GM21447 (cell line): ENCODE measurements at regions not wholly inside any gene's neighbourhood (a gene's known extent, or its start where the extent isn't known, plus 50 kb on each side); places are given as distances from the start of the nearest gene placed in this dataset.

Source experiments
- ATAC-seq: cut with Tn5 transposase; IDR thresholded peaks from one replicate; pipeline ENCODE4 v1.9.1; 2021; ENCODE audit not compliant: unreplicated experiment

DNA sequence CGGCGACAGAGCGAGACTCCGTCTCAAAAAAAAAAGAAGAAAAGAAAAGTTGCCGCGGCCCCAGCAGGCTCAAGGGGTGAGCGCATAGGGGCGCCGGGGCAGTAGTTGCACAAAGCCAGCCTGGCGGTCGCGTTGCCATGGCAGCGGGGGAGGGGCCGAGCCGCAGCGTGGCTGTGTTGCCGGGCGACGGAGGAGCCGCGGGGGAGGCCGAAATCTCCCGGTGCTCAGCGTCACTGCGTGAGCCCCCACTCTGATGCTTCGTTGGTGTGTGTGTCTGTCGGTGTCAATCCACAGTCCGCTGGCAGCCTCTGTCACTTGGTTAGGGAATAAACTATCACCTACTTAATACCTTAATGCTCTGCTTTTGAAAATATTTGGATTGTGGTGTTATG lies 82.9 kb upstream of the C1QTNF9B start:
- ATAC-seq, result peak; percentile 89

DNA sequence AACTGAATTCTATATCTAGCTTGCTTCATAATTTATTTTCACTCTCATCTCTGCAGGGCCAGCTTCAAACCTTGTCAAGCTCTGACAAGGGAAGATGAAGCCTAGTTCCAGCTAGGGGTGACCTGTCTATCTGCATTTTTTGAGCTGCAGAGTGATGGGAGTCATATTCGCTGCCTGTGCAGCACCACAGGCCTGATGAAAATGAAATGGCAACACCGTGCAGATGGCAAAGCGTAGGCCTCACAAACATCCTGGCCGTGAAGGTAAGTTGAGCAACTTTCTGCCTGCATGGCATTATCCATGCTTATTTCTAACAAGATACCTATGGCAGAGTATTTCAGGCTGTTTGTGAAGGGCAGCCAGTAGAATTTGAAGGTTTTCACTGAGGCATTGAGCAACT lies 86.4 kb upstream of the C1QTNF9B start:
- no peak for ATAC-seq

DNA sequence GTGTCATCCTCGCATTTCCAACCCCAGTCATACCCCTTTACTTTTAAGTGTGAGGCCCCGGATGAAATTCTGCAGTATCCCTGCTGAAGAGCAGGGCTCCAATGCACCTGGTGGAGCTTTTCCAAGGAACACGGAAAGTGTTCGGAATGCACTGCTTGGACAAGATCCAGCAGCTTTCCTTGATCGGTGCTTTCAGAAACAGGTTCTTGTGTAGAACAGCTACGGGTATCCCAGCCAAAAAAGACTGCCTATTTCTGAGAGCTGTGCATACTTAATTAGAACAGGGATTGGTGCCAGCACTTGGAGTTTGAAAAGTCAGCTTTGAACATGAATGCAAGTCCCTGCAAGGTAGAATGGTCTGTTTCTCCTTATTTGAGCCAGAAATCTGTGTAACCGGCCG lies 87.2 kb upstream of the C1QTNF9B start:
- no peak for ATAC-seq

DNA sequence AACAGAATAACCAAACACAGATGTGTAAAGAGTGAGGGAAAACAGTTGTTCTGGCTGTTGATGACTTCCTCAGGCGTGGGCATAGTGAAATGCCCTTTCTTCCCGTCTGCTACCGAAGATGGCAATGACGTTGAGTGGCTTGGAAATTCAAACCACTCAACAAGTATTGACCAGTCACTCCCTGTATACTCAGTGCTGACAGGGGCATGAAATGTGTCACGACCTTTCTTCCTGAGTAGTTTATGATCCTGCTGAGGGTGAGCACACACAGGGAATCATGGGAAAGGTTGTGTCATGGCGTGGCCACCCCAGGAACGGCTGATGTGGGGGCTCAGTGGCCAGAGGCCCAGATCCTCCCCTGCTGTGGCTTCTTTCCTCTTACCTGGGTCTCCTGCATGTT lies 87.8 kb upstream of the C1QTNF9B start:
- ATAC-seq, result no peak

DNA sequence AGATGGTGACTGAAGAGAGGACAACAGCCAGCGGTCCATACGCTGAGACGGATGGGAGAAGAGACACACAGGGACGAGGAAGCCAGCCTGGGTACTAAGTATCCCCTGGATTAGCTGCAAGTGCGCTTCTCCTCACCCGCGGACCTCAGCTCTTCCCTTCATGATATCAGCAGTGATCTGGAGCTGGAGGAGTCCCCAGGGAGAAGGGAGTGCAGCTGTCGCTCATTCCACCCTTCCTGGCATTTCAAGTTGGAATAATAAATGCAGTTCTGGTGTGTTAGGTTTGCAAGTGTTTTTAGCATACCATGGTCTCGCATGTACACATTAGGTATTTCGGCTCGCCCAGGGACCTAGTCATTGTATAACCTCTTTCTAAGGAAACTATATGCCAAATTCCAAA lies 88.5 kb upstream of the C1QTNF9B start:
- no peak for ATAC-seq

DNA sequence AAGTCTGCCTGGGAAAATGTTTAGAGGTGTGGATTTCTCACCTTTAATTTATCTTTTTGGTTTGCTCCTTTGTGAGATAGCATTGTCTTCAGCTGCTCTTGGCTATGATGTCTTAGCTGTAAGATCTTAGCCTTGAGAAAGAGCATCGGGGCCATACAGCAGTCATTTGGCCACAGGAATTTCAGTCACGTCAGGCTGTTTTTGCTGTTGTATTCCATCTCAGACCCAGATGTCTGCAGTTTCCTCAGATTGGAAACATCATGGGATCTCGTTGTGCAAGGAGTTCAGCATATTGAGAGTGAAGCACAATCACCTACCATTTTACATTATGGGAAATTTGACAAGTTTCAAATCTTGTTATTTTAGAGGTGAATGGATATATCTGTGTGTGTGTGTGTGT lies 89.3 kb upstream of the C1QTNF9B start:
- no peak for ATAC-seq

DNA sequence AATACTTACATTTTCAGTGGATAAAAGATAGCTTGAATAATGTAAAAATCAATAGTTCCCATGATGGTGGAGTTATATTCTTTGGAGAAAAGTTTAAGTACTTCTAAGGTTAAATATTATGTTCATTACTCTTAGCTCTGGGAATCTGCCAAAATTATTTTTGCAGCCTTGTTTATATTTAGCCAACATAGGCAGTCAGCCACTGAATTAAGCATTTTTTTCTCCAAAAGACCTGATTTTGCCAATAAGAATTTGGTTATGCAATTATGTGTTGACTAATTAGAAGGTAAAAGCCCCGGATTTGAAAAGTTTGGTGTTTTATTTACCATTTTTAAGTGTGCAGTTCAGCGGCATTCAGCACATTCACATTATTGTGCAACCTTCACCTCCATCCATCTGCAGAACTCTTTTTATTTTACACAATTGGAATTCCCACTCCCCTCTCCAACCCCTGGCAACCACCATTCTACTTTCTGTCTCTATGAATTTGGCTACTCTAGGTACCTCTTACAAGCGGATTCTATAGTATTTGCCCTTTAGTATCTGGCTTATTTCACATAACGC lies 90.1 kb upstream of the C1QTNF9B start:
- no peak for ATAC-seq

DNA sequence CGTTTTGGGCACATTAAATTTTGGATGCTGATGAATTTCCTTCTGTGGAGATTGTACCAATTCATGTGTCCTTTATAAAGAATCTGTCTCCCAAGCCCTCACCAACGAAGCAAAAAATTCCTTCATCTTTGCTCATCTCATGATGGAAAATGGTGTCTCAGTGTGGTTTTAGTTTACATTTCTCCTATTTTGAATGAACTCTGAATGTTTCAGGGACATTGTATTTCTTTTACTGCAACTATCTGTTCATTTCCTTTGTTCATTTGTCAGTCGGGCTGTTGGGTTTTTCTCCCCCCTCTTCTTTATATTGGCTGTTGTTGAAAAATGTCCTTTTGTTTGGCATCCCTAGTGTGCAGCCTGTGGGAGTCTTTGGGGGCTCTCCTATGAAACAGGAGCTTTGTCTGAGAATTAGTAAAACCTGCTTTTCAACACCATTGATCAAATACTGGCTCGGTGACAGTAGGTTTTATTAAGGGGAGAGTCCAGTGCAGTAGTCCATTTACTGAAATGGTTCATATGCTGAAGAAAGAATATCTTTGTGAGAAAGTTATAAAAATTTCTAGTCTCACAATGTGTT lies 91.3 kb upstream of the C1QTNF9B start:
- ATAC-seq, result no peak

DNA sequence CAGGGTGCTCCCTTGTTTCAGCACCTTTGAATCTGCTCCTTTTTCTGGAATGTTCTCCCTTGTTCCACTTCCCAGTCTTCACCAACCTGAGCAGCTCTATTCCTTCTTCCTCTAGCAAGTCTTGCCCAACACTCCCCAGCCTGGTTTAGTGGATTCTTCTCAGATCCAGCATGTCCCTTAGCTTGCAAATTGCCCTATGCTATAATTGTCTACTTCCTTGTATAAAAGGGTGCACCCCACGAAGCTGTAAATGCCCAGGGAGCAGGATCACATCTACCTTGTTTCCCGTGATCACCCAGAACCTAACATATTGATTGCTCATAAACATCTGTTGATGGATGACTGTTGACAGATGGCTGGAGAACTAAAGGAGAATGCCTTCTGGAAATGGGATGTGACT lies 93.2 kb upstream of the C1QTNF9B start:
- no peak for ATAC-seq

DNA sequence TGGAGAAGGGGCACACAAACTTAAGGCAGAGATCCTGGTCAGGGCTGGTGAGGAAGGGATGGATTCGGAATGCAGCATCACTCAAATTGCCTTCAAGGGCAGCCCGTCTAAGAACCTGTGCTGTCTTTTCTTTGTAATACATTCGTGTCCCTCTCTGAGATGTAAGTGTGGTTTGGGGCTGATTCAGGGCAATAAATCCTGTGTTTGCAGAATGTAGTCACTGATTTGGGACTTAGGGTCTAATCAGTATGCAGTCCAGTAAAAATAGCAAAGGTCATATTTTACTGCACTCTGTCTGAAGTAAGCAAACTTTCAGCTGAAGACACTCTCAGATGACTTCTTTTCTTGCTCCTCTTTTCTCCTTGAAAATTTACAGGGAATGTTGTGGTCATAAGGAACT lies 93.8 kb upstream of the C1QTNF9B start:
- ATAC-seq, result no peak

DNA sequence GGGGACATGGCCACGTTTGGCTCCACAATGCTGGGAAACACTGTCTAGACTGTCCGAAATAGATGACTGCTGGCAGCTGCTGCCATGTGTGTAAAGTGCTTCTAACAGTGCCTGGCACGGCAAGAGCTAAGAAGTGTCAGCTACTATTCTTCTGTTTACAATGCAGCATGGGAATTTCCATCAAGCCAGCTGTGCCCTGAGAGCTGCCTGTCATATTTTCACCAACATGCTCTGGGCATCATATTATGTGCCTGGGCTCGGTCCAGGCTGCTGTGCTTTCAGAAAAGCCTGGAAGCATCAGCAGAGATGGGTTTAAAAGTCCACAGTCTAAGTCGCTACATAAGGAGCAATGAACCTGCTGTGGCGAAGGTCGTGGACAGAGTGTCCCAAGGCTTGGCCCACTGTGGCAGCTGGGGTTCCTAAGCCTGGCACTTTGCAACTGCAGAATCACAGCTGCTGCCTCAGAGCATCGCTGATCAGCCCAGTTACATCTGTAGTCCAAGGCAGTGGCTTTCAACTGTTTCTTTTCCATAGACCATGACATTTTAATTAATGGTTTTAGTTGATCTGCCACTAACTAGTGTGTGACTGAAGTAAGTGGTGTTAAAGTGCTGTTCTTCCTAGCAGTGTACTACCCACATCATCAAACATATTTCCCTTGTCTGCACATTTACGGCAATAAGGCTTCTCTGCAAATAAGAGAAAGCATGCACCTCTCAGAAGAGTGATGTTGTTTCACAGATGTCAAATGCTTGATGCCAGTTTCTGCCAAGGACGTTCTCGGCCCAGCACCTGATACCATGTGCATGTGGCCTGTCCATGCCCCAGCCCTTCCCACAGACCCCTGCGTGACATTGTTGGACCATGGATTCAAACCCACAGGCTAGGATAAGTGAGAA lies 95.7 kb upstream of the C1QTNF9B start:
- ATAC-seq, result no peak

DNA sequence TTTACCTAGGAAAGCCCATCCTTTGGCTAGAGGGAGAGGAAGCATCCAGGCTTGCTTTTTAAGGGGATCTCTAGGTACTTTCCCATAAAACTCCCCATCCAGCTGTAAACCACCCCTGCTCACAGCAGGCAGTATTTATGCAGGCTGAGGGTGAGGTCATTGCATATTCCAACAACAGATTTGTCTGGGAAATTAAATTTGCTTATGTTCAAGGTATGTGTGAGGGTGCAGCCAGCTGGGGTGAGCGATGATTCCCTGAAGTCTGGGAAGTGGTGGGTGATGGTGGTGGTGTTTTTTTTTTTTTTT lies 96.3 kb upstream of the C1QTNF9B start:
- no peak for ATAC-seq

DNA sequence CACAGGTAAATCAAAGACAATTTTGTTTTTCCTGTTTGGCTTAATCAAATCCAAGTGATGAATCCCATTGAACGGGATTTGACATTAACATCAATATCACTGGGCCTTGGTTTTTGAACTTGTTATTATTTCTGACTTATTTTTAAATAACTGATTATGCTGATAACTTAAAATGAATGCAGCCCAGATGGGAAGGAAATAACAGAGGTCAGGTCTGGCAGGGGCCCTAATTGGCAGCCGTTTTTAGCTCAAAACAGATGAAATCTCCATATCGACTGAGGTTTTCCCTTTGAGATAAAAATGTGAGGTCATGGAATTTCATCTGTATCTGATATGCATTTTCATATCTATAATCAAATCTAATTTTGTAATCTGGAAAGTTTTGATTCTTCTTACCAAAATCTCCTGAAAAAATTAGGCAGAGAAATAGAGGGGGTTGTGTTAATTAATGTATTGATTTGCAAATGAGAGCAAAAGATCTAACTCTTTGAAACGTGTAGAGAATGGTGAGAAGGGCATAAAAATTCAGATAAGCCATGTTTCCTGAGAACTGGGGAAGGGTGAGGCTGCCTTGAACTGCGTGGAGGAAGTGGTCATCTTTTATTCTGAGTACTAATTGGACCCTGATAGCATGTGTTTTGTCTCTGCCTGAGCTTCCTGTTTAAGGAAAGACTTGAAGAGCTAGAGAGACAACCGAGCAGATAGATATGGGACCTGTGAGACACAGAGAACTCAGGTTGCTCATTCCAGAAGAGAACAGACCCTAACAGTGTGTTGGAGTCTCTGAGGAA lies 98.2 kb upstream of the C1QTNF9B start:
- ATAC-seq, result no peak

DNA sequence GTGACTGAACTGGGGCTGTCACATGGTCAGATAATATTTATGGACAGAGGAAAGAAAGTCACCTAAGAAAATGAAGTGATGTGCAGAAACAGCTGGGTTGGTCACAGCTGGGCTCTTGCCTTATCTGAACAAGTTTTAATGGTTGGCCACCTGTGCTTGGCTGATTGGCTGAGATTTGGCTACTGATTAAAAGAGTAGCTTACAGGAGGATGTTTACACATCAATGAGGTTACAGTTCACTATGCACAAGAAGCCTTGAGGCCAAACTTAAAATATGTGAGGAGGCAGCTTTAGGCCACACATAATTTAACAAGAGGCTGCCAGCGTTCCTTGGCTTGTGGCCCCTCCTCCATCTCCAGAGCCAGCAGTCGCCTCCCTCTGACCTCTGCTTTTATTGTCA lies 99.2 kb upstream of the C1QTNF9B start:
- no peak for ATAC-seq

DNA sequence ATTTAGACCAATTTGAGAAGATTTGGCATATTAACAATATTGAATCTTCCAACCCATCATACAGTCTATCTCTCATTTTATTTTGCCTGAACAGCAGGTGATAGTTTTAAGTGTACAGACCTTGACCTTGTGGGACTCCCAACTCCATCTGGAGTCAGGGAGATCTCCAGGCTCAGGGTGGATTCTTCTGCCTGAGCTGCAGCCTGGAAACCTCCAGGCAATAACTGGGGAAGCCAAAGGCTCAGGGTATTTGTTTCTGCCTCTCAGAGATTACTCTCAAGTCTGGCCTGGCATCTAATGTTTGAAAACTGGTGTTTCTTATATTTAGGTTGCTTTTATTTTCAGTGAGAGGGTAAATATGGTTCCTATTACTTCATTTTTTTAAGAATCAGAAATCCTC lies 102.1 kb upstream of the C1QTNF9B start:
- no peak for ATAC-seq

DNA sequence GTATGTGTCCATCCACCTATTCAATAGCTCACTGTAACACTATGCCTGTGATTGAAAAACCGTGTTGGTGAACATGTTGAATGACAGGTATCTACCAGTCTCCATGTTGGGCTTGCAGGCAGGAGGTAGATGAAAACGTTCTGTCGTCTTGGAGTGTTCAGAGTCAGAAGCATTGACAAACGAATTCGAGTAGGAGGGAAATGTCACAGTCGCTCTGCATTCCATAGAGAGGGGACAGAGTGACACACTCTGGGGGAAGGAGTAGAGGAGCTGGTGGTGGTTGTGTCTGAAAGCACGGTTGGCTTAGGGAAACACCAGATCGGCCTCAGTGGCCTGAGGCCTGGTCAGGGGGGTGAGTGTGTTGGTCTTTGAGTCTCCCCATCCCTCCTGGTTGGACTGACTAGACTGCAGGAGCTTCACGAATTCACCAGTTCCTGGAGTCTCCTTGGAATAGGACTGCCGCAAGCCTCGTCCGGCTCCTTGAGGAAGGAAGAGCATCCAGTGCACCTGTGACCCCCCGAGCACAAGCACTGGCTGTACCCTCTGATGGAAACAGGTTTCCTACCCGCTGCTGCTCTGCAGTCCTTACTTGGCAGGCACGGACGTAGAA lies 105.0 kb upstream of the C1QTNF9B start:
- ATAC-seq, result no peak

DNA sequence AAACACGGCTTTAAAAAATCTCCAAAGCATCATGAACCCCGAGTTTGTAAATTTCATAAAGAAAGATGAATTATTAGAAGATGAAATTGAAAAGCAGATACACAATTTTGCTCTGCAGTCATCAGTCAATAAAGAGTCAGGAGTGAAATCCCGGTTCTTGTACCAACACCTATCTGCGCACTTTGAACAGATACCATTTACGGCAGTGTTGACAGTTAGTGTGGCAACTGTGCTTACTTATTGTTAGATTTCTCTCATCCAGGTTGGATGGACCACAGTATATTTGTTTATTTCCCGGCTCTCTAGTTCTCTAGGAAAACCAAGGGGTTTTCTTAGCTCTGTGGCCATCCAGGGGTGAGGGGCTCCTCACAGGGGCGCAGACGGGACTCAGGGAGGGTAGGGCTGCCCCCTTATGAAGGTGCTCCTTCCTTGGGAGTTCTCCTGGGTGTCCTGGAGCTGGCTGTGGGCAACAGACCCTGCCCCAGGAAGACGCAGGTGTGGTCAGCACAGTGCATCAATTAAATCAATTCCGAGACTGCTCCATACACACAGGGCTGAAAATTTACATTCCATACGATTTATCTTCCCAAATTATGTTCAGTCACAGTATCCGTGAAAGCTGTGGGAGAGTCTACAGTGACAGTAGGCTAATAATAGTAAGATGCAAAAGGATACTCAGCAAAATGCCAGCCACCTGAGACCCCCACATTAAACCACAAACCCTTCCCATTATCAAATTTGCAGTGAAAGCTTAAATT lies 107.0 kb upstream of the C1QTNF9B start:
- no peak for ATAC-seq

DNA sequence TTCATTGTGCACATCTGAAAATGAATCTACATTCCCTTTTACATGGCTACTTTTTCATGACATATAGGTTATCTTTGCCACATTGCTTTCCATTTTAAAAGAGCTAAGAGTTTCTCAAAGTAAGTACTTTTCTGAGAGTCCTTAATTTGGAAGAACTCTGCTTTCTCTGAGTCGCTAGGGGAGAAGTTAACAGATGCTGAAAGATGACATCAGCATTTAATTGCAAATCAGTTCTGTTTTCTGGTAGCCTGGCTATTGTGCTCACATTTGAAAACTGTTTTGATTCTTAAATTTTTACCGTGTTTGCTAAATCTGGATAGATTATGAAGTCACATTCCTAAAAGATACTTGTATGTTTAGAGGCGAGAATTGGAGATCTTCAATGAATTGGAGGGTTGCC lies 107.7 kb upstream of the C1QTNF9B start:
- no peak for ATAC-seq

DNA sequence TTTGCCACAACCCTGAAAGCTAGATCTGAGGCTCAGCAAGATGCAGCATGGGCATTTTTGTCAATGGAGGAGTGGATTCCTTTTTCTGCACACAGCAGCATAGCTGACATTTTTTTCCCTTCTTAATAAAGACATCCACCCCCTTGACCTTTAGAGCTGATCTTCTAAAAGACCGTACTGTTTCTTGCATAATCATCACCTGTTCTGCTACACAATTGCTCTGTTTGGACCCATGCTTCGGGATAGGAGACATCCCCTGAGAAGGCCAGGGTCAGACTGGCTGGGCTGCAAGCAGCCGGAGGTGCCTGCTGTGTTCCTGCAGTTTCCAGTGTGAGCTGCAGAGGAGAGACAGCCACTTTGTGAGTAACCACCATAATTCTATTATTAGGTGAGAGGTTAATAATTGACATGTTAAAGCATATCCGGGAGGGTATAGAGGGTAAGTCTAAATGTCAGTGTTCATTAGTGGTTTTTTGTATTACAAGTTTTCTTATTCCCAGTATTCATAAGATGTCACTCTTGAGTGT lies 108.5 kb upstream of the C1QTNF9B start:
- peak; percentile 81 for ATAC-seq

DNA sequence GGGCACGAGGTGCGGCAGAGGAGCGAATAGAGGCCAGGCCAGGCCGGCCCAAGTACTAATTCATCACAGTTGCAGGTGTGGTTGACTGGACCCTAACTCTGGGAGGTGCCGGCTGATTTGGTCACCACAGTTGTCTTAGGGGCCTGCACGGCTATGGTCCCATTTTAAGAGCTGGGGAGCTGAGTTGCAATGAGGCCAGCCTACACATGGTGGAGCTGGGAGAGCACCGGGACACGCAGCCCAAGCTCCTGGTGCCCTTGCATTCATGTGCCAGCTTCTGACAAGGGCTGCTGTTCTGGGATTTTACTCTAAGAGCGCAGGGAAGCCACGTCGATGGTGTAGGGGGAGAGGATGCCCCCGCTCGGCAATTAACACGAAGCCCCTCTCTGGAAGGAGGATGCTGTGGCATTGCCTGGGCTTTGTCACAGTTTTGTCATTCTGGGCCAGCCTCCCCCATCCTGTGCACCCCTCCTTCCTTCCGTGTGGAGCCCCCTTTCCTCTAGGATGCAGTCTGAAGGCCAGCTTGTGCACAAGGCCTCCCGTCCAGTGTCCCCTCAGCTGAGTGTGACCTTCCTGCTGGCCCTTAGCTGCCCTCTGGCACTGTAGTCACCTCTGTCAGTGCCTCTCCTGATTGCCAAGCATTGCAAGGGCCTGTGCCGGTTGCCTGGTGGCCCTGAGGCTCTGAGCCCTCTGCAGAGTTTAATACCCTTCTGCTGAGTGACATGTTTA lies 109.4 kb upstream of the C1QTNF9B start:
- ATAC-seq, result no peak
